ENCODE measurements at regions not wholly inside any gene's neighbourhood (a gene's known extent, or its start where the extent isn't known, plus 50 kb on each side); places are given as distances from the start of the nearest gene placed in this dataset.
A peak's percentile ranks its signal among the peaks of the same experiment; 100 is the strongest.

DNA sequence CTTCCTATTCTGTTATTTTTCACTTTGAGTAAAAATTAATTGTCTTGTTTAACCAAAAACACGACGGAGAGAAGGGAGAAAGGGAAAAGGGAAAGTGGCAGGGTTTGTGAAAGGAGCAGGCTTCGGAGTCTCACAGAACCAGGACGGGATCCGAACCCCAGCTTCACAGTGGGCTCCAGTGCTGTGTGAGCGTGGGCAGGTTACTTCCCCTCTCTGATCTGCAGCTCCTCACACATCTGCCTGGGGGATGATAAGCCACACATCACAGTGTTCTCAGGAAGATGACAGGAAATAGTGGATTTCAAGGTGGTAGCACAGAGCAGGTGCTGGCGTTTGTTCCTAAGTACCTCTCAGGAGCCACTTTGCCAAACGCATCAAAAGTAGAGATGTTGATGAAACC, 94.2 kb upstream of the GPR26 start:
- Histone ChIP-seq H3K27me3 (replicated peaks) (no peaks in the 10 kb centered on the region), H3K27ac (no peak overlapping the region), H3K4me3 (no peak overlapping the region), H3K4me1 (replicated peaks) (no peaks in the 10 kb centered on the region), H3K9me3 (replicated peaks) (no peaks in the 10 kb centered on the region), H3K36me3 (no peaks in the 10 kb centered on the region)
- no peak for DNase-seq (ENCODE audit: low read depth in 1 of 2, low spot score in 2 of 2)

DNA sequence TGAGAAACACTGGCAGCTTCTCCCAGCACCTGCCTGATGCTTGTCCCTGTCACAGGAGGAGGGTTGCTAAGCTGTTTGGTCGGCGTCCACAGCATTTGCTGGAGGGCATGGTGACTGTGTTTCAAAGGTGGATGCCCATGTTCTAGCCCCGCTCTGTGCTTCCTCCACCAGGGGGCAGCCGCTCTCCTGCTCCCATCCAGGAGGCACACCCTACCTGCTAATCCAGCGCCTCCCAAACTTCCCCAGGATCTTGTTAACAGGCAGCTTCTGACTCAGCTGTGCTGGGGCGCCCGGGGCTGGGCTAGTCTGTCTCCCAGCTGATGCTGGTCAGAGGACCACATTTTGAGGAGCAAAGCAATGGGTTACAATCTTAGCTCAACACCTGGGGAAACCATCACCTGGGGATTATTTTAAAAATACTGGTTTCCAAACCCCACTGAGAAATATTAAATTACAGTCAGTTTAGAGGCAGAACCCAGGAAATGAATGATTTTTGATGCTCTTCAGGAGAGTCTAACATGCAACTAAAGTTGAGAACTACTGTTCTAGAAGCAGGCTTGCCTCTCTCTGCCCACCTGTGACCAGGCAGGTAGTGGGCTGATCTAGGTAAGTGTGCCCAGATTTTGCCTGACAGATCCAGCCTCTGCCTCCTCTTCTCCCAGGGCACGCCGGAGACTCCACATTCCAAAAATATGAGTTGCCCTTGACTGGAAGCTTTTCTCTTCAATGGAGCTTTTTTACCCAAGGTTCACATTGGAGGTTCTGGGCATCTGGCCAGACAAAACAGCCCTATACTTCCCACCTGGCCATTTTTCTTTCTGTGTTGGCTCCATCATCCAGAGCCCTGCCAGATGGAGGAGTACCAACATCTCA, 92.7 kb upstream of the GPR26 start:
- H3K4me1 ChIP-seq (replicated peaks): no peaks in the 10 kb centered on the region
- H3K36me3 ChIP-seq: no peaks in the 10 kb centered on the region
- no peaks in the 10 kb centered on the region for H3K27me3 ChIP-seq (replicated peaks)
- no peak overlapping the region for H3K4me3 ChIP-seq
- no peak overlapping the region for H3K27ac ChIP-seq
- H3K9me3 ChIP-seq (replicated peaks): no peaks in the 10 kb centered on the region
- no peak for DNase-seq (ENCODE audit: low read depth in 1 of 2, low spot score in 2 of 2)

DNA sequence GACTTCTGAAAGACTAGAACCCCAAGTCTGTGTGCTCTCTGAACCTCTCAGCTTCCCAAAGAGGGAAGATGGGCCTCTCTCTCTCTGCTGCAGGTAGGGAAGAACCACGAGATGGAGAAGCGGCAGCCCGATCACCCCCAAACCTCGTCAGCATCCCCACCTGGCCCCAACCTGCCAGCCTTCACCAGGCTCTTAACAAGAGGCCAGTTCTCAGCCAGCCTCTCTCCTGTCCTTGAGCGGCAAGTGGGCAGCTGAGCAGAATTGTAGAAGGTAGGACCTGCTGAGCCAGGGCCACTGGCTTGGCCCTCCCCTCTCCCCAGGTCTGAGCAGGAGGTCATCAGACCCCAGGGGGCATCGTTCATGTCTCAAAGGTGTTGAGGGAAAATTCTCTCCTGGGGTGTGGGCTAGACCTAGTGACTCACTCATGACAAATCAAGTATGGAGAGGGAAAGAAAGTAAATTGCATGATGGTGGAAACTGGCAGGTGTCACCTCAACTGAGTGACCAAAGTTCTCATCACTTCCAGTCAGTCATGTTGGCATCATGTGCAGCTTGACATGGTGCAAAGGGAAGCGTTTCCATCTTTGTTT, 92.0 kb upstream of the GPR26 start:
- Histone ChIP-seq H3K9me3 (replicated peaks) (no peaks in the 10 kb centered on the region), H3K4me1 (replicated peaks) (no peaks in the 10 kb centered on the region), H3K4me3 (no peak overlapping the region), H3K36me3 (no peaks in the 10 kb centered on the region), H3K27ac (no peak overlapping the region), H3K27me3 (replicated peaks) (no peaks in the 10 kb centered on the region)
- DNase-seq (ENCODE audit: low read depth in 1 of 2, low spot score in 2 of 2): no peak

DNA sequence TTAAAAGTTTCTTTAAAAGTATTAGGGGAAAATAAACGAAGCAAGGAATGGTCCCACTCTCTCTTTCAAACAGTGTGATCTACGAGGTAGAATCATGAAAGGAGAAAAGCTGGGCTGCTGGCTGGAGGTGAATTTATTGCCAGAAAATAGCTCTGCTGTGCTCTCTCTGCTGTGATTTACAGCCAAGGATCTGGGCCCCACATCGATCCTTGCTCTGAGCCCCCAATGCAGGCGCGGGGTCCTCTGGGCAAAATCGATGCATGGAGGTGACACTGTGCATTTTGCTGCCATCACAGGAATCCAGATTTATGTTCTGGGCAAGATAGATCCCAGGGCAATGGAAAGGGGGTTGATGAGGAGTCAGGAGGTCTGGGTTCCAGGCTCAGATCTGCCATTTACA, 91.0 kb upstream of the GPR26 start:
- Histone ChIP-seq H3K36me3 (no peaks in the 10 kb centered on the region), H3K9me3 (replicated peaks) (no peaks in the 10 kb centered on the region), H3K4me3 (no peak overlapping the region), H3K27ac (no peak overlapping the region), H3K27me3 (replicated peaks) (no peaks in the 10 kb centered on the region), H3K4me1 (replicated peaks) (no peaks in the 10 kb centered on the region)
- DNase-seq (ENCODE audit: low read depth in 1 of 2, low spot score in 2 of 2): no peak

DNA sequence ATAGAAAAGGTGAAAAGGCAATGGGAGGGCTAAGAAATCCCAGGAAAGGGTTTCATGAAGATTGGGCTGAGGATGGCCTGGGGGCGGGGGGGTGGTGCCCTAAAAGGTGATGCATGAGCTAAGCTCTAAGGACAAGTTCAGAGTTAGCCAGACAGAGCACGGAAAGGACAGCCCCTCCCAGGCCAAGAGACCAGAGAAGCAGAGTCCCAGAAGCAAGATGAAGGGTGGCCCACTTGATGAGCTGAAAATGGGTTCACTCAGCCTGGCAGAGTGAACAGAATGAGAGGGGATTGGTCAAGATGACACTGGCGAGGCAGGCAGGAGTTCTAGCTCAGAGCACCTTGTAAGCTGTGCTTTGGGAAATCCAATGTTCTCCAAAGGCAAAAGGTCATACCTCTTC, 89.4 kb upstream of the GPR26 start:
- H3K9me3 ChIP-seq (replicated peaks): no peaks in the 10 kb centered on the region
- DNase-seq (ENCODE audit: low read depth in 1 of 2, low spot score in 2 of 2): peak in 1 of 2 experiments; percentile 31
- H3K36me3 ChIP-seq: no peaks in the 10 kb centered on the region
- H3K4me3 ChIP-seq: no peak overlapping the region
- no peaks in the 10 kb centered on the region for H3K27me3 ChIP-seq (replicated peaks)
- no peak overlapping the region for H3K27ac ChIP-seq
- no peaks in the 10 kb centered on the region for H3K4me1 ChIP-seq (replicated peaks)

DNA sequence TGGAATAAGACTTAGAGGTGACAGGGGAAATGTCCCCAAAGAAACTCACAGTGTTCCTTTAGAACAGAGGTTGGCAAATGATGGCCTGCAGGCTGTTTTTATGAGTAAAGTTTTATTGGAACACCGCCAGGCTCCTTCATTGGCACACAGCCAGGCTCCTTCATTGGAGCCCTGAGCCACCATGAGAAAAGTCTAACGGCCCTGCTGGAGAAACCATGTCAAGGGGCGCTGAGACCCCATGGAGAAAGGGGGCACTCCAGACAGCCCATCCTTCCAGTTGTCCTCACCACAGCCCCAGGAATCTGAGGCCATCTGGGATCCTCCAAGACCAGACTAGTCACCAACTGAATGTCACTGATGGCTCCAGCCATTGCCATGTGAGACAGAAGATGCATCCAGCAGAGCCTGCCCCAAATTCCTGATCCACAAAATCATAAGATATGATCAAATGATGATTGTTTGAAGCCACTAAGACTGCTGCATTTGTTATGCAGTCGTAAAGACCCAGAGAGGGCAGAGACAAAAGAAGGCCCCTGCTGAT, 88.2 kb upstream of the GPR26 start:
- H3K27me3 ChIP-seq (replicated peaks): peaks cover under 1% of the 10 kb centered on the region
- DNase-seq (ENCODE audit: low read depth in 1 of 2, low spot score in 2 of 2): peak in 1 of 2 experiments; percentile 33
- H3K4me3 ChIP-seq: no peak overlapping the region
- no peaks in the 10 kb centered on the region for H3K9me3 ChIP-seq (replicated peaks)
- H3K27ac ChIP-seq: no peak overlapping the region
- H3K36me3 ChIP-seq: no peaks in the 10 kb centered on the region
- no peaks in the 10 kb centered on the region for H3K4me1 ChIP-seq (replicated peaks)

DNA sequence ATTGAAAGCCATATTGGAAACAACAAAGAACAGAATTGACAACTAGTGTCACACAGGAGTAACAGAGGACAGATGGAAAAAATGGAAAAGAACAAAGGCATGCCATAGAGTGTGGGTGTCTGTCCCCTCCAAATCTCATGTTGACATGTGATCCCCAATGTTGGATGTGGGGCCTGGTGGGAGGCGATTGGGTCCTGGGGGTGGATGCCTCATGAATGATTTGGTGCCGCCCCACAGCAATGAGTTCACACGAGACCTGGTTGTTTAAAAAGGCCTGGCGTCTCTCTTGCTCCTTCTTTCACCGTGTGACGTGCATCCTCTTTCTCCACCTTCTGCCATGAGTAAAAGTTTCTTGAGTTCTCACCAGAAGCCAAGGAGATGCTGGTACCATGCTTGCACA, 87.4 kb upstream of the GPR26 start:
- Histone ChIP-seq H3K4me3 (no peak overlapping the region), H3K27ac (no peak overlapping the region), H3K27me3 (replicated peaks) (peaks cover 6% of the 10 kb centered on the region), H3K9me3 (replicated peaks) (no peaks in the 10 kb centered on the region), H3K4me1 (replicated peaks) (no peaks in the 10 kb centered on the region), H3K36me3 (no peaks in the 10 kb centered on the region)
- DNase-seq (ENCODE audit: low read depth in 1 of 2, low spot score in 2 of 2): no peak

DNA sequence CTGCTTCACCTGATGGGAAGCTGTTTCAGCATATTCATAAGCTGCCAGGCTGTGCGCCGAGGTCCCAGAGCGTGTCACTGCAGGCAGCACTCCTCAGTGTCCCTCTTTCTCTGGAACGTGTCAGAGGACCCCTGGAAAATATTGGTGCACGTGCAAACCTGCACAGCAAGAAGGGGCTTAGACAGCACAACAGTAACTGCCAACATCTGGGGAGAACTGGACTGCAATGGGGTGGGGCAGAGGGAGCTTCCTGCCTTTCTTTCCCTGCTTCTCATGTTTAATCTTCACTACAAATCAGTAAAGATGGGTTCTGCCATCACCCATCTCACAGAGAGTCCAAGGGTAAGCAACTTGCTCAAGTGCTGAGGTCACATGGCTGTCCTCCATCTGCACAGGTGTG, 86.5 kb upstream of the GPR26 start:
- DNase-seq (ENCODE audit: low read depth in 1 of 2, low spot score in 2 of 2): no peak
- H3K27ac ChIP-seq: no peak overlapping the region
- no peaks in the 10 kb centered on the region for H3K9me3 ChIP-seq (replicated peaks)
- no peak overlapping the region for H3K4me3 ChIP-seq
- no peaks in the 10 kb centered on the region for H3K4me1 ChIP-seq (replicated peaks)
- H3K36me3 ChIP-seq: no peaks in the 10 kb centered on the region
- H3K27me3 ChIP-seq (replicated peaks): peaks cover 8% of the 10 kb centered on the region

DNA sequence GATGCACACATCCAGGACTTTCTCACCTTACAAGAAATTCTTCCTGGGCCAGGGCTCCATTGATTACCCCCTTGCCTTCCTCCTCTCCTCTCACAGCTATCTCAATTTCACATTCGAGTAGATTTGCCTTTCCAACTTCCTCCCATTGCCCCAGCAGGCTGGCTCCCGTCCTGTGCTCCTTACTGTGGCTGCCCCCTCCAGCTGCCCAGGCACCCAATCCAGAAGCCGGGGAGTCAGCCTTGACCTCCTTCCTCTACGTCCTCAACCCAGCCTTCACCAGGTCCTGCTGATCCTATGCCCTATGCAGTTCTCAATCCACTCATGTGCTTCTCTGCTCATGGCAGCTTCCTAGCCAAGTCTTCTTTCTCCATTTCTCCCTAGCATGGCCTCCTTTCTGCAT, 85.7 kb upstream of the GPR26 start:
- Histone ChIP-seq H3K4me3 (no peak overlapping the region), H3K9me3 (replicated peaks) (no peaks in the 10 kb centered on the region), H3K27me3 (replicated peaks) (peaks cover 8% of the 10 kb centered on the region), H3K27ac (no peak overlapping the region), H3K4me1 (replicated peaks) (no peaks in the 10 kb centered on the region), H3K36me3 (no peaks in the 10 kb centered on the region)
- DNase-seq (ENCODE audit: low read depth in 1 of 2, low spot score in 2 of 2): no peak

DNA sequence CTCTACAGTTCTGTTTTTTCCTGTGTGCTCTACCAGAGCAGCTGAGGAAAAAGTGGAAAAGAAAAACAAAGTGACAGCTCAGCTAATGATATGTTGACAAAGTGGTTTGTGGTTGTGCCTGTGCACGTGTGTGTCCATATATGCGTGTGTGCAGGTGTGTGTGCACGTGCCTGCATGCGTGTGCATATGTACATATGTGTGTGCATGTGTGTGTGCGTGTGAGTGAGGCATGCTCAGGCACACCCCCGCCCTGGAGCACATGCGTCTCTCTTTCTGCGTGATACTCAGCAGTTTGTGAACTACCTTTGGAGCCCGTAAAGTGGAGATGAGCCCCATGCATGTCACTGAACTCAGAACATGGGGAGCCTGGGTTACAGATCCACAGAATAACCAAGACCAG, 84.5 kb upstream of the GPR26 start:
- H3K27me3 ChIP-seq (replicated peaks): peaks cover 8% of the 10 kb centered on the region
- no peaks in the 10 kb centered on the region for H3K4me1 ChIP-seq (replicated peaks)
- no peak overlapping the region for H3K27ac ChIP-seq
- no peaks in the 10 kb centered on the region for H3K36me3 ChIP-seq
- DNase-seq (ENCODE audit: low read depth in 1 of 2, low spot score in 2 of 2): no peak
- H3K4me3 ChIP-seq: no peak overlapping the region
- H3K9me3 ChIP-seq (replicated peaks): no peaks in the 10 kb centered on the region

DNA sequence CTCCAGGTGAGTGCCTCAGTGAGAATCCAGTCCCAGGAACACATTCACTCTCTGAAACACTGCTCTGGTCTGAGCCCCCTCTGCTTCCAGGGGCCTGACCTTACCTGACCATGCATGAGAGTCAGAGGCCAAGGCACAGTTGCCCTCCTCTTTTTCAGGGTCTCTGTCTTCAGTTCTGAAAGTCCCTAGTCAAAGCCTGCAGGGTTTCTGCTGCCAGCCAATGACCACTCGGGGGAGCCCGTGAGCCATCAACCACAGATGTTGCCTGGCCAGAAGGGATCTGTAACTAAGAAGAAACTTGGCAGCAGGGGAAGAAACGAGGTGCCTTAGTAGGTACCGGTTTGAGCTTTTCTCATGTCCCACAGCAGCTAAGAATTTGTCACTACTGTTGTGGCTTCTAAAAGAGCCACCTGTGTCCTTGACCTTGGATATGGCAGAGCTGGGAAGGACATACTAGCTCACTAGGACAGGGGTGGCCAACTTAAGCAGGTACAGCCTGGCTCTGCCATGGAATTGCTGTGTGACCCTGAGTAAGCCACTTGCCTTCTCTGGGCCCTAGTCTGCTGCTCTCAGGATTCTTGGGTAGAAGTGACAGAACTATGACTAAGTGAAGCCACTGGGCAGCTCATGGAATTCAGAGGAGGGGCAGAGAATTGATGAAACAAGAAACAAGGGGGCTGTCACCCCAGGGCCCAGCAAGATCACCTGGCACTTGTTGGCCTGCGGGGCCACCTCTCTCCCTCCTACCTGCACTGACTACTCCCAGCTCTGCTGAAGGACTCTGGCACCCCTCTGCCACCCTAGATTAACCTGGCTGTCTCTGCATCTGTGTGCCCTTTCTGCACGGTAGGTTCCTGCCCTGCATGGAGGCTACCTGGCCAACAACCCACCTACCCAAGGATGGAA, 83.8 kb upstream of the GPR26 start:
- Histone ChIP-seq H3K27ac (no peak overlapping the region), H3K36me3 (no peaks in the 10 kb centered on the region), H3K27me3 (replicated peaks) (peaks cover 8% of the 10 kb centered on the region), H3K4me3 (no peak overlapping the region), H3K9me3 (replicated peaks) (no peaks in the 10 kb centered on the region), H3K4me1 (replicated peaks) (no peaks in the 10 kb centered on the region)
- peak; percentile 41 to 67 for DNase-seq (ENCODE audit: low read depth in 1 of 2, low spot score in 2 of 2)

DNA sequence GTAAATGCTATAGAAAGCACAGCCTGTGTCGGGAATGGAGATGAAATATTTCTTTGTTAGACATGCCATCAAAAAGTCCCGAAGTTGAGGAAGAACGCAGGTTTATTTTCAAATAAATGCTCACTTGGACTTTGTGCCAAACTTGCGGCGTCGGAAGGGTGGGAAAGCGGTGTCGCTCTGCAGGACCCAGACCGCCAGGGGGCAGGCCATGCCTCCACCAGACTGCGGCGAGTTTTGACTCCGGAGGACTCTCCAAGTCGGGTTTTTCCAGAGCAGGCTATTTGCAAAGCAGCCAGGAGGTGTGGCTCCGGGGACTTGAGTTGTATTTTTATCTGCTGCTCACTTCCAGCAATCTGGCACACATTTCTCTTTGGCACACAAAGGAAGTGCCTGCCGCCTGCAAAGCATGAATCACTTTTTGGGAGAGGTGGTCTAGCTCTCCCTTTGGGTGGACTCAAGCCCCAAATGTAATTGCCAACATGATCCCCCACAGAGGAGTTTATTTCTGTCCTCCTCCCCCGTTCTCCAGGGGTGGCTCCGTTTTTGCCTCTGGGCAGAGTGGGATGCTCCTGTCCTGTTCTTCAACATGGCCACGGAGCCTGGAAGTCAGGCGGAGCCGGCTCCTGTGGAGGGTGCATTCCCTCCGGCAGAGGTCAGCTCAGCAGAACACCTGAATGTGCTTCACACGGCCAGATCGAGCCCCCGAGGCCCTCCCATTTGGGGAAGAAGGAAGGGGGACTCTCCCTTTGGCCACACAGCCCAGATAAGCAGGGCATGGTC, 82.3 kb upstream of the GPR26 start:
- DNase-seq (ENCODE audit: low read depth in 1 of 2, low spot score in 2 of 2): peak in 1 of 2 experiments; percentile 60
- H3K27me3 ChIP-seq (replicated peaks): peaks cover 8% of the 10 kb centered on the region
- no peak overlapping the region for H3K4me3 ChIP-seq
- no peaks in the 10 kb centered on the region for H3K9me3 ChIP-seq (replicated peaks)
- H3K27ac ChIP-seq: no peak overlapping the region
- H3K36me3 ChIP-seq: no peaks in the 10 kb centered on the region
- H3K4me1 ChIP-seq (replicated peaks): no peaks in the 10 kb centered on the region

DNA sequence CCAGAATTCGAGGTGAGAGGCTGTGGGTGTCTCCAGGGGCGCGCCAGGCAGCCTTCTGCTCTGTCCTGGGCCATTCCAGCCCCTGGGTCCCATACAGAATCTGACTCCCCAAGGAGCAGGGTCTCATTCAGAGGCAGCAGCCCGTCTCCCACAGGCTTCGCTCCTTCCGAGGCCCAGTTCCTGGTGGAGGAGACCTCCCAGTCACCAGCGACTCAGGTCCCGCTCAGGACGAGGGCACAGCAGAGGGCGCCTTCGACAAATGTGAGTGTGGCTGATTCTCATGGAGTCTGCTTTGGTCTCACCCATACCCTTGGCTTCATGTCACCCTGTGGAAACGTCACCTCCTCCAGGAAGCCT, 81.8 kb upstream of the GPR26 start:
- Histone ChIP-seq H3K4me1 (replicated peaks) (no peaks in the 10 kb centered on the region), H3K4me3 (no peak overlapping the region), H3K27ac (no peak overlapping the region), H3K36me3 (no peaks in the 10 kb centered on the region), H3K27me3 (replicated peaks) (peaks cover 8% of the 10 kb centered on the region), H3K9me3 (replicated peaks) (no peaks in the 10 kb centered on the region)
- no peak for DNase-seq (ENCODE audit: low read depth in 1 of 2, low spot score in 2 of 2)

Data from SJSA1 (cell line).